Right cardiac atrium (tissue), 5 donors: ENCODE measurements at regions not wholly inside any gene's neighbourhood (a gene's known extent, or its start where the extent isn't known, plus 50 kb on each side); places are given as distances from the start of the nearest gene placed in this dataset.
"Not testable (repeated sequence)": the region's sequence is repeated elsewhere in the genome, so short reads cannot be mapped to it uniquely, and the experiment has no call there.

Experiments
- ATAC-seq, 2 donors: fragments of 200-7000 bp; cut with Tn5 transposase; one replicate each; pipeline versions ENCODE4 v1.8.0 to v1.9.1; 2020; ENCODE audit warnings: moderate library complexity in 2 of 2, mild to moderate bottlenecking in 1 of 2
- DNase-seq, 3 donors: peaks; one replicate each; pipeline ENCODE4 v3.0.0-alpha.2; 2020
- H3K27ac ChIP-seq: one replicate; pipeline ENCODE4 v1.5.1; 2013; ENCODE audit warnings: mild to moderate bottlenecking, low read length, control low read depth, moderate library complexity
- H3K27me3 ChIP-seq: one replicate; pipeline ENCODE4 v1.6.1; 2013; ENCODE audit not compliant: control insufficient read depth, insufficient read depth
- H3K4me1 ChIP-seq: one replicate; pipeline ENCODE4 v1.6.1; 2013; ENCODE audit warnings: low read length; ENCODE audit not compliant: control insufficient read depth, insufficient read depth
- H3K4me3 ChIP-seq: one replicate; pipeline ENCODE4 v1.5.1; 2013; ENCODE audit warnings: low read length, control low read depth
- H3K9me3 ChIP-seq: one replicate; pipeline ENCODE4 v1.6.1; 2013; ENCODE audit warnings: low read length; ENCODE audit not compliant: control insufficient read depth
- WGBS: extraction: QIAGEN DNeasy Blood & Tissue Kit; methylation state at CpG from one replicate; pipeline ENCODE4 v1.1.7; 2013; 5-methylcytosine and 5-hydroxymethylcytosine counted together
- intact Hi-C, 4 donors: fragments of 100-400 bp; cut with DNase I; formaldehyde crosslinking; loops; one replicate each; pipeline versions ENCODE4 v1.11.0 to v1.14.0; 2022 to 2023
- donor health status: healthy with polysubstance abuse.
- donor health status: DM: no; HTN: yes; CAD: no.
- donor health status: DM: no; HTN: no; CAD: no.
- donor health status: DM: no; HTN: yes; CAD: no; lungs with severe emphysema.
- donor health status: DM: yes; HTN: yes; CAD: no.

GRCh38 chr6:15907914-15908518, 220.9 kb upstream of the MYLIP start:
- H3K4me1 ChIP-seq: peaks cover 3% of the 10 kb centered on the region
- WGBS: 88% methylated on average over 11 of the region's 11 CpGs
- no peaks in the 10 kb centered on the region for H3K9me3 ChIP-seq
- no peak for ATAC-seq
- intact Hi-C loops: no loop called here
- no peaks in the 10 kb centered on the region for H3K27me3 ChIP-seq
- H3K27ac ChIP-seq: no peak overlapping the region
- no peak for DNase-seq
- H3K4me3 ChIP-seq: no peak overlapping the region

GRCh38 chr6:15907220-15907913, 221.5 kb upstream of the MYLIP start:
- intact Hi-C loops, ATAC-seq: not testable (repeated sequence)
- 79% methylated on average over 7 of the region's 7 CpGs for WGBS

GRCh38 chr6:15906420-15907016, 222.4 kb upstream of the MYLIP start:
- ATAC-seq (no peak), DNase-seq (no peak)
- Histone ChIP-seq H3K4me3 (no peak overlapping the region), H3K27me3 (no peaks in the 10 kb centered on the region), H3K27ac (no peak overlapping the region), H3K9me3 (no peaks in the 10 kb centered on the region), H3K4me1 (no peaks in the 10 kb centered on the region)
- intact Hi-C loops: no loop called here
- 94% methylated on average over 10 of the region's 10 CpGs for WGBS

More at GRCh38 chr6:15907220-15907913, 221.5 kb upstream of the MYLIP start:
- not testable (repeated sequence) for H3K9me3 ChIP-seq, H3K27me3 ChIP-seq, DNase-seq, H3K4me3 ChIP-seq, H3K4me1 ChIP-seq, H3K27ac ChIP-seq

- DNase-seq (no peak), ATAC-seq (no peak)
- no peak overlapping the region for H3K27ac ChIP-seq
- no peaks in the 10 kb centered on the region for H3K4me1 ChIP-seq
- WGBS: 76% methylated on average over 8 of the region's 8 CpGs
- intact Hi-C loops: no loop called here
- H3K9me3 ChIP-seq: no peaks in the 10 kb centered on the region
- H3K27me3 ChIP-seq: no peaks in the 10 kb centered on the region
- H3K4me3 ChIP-seq: no peak overlapping the region
Observed at GRCh38 chr6:15905488-15906419, 223.1 kb upstream of the MYLIP start.

- ATAC-seq (no peak), DNase-seq (no peak)
- H3K27me3 ChIP-seq: no peaks in the 10 kb centered on the region
- H3K4me3 ChIP-seq: no peak overlapping the region
- no peaks in the 10 kb centered on the region for H3K4me1 ChIP-seq
- H3K9me3 ChIP-seq: no peaks in the 10 kb centered on the region
- intact Hi-C loops: no loop called here
- WGBS: 83% methylated on average over 6 of the region's 6 CpGs
- H3K27ac ChIP-seq: no peak overlapping the region
Observed at GRCh38 chr6:15904651-15905376, 224.1 kb upstream of the MYLIP start.

GRCh38 chr6:15901141-15902115, 227.5 kb upstream of the MYLIP start:
- Histone ChIP-seq H3K4me3 (no peak overlapping the region), H3K4me1 (peaks cover 7% of the 10 kb centered on the region), H3K27ac (no peak overlapping the region), H3K27me3 (no peaks in the 10 kb centered on the region), H3K9me3 (no peaks in the 10 kb centered on the region)
- peak; percentile 35 to 64 (median 64) for DNase-seq
- intact Hi-C loops: no loop called here
- WGBS: 72% methylated on average over 13 of the region's 13 CpGs
- ATAC-seq: peak in 1 of 2 donors; percentile 25

- Histone ChIP-seq H3K4me3 (no peak overlapping the region), H3K9me3 (no peaks in the 10 kb centered on the region), H3K27me3 (no peaks in the 10 kb centered on the region), H3K27ac (no peak overlapping the region), H3K4me1 (peaks cover 7% of the 10 kb centered on the region)
- DNase-seq: no peak
- intact Hi-C loops: no loop called here
- WGBS: 0% methylated on average over 1 of the region's 1 CpG
- ATAC-seq: no peak
Observed at GRCh38 chr6:15898693-15899092, 230.2 kb upstream of the MYLIP start.

- 26% methylated on average over 8 of the region's 8 CpGs for WGBS
- peak overlapping the region; percentile 38 for H3K4me3 ChIP-seq
- intact Hi-C loops: no loop called here
- peak overlapping the region; percentile 56 for H3K27ac ChIP-seq
- DNase-seq: peak in 2 of 3 donors; percentile 38 to 74
- no peaks in the 10 kb centered on the region for H3K9me3 ChIP-seq
- H3K27me3 ChIP-seq: no peaks in the 10 kb centered on the region
- H3K4me1 ChIP-seq: peaks cover 7% of the 10 kb centered on the region
- peak; percentile 92 for ATAC-seq
Observed at GRCh38 chr6:15897063-15897876, 231.6 kb upstream of the MYLIP start.

- intact Hi-C loops: no loop called here
- Histone ChIP-seq H3K9me3 (no peaks in the 10 kb centered on the region), H3K27me3 (no peaks in the 10 kb centered on the region), H3K4me3 (no peak overlapping the region), H3K27ac (no peak overlapping the region), H3K4me1 (peaks cover 7% of the 10 kb centered on the region)
- DNase-seq (no peak), ATAC-seq (no peak)
- 97% methylated on average over 4 of the region's 4 CpGs for WGBS
Observed at GRCh38 chr6:15894973-15895725, 232.3 kb upstream of the DTNBP1 start.
